ACHN (cell line): ENCODE measurements at regions not wholly inside any gene's neighbourhood (a gene's known extent, or its start where the extent isn't known, plus 50 kb on each side); places are given as distances from the start of the nearest gene placed in this dataset.
A peak's percentile ranks its signal among the peaks of the same experiment; 100 is the strongest.

Source experiments
- DNase-seq: peaks from one replicate; pipeline ENCODE4 v3.0.0-alpha.2; 2015
- in situ Hi-C: cut with HindIII; loops from 2 replicates; pipeline ENCODE4 v1.10.0; 2017; ENCODE audit warnings: low sequenced_read_pairs, low pct_ligation_motif_present, low pct_unique_long_range_greater_than_20kb

GRCh38 chr3:24591661-24592555, 97.3 kb upstream of the THRB start:
- no peak for DNase-seq
- in situ Hi-C loops = no loop called here

DNA sequence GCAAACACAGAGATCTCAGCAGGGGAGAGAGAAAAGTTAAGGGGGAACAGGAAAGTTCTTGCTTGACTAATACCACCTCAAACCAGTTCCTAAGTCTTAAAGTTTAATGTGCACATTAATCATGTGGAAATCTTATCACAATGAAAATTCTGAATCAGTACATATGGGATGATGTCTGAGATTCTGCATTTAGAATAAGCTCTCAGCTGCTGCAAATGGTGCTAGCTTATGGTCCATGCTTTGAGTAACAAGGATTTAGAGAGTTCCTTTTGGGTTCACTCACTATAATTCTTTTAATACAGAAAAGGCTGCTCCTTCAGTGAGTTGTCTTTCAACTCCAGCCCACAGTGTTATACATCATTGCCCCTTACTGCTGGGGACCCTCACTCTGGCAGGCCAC, 99.5 kb upstream of the THRB start:
- in situ Hi-C loops = no loop called here
- no peak for DNase-seq

DNA sequence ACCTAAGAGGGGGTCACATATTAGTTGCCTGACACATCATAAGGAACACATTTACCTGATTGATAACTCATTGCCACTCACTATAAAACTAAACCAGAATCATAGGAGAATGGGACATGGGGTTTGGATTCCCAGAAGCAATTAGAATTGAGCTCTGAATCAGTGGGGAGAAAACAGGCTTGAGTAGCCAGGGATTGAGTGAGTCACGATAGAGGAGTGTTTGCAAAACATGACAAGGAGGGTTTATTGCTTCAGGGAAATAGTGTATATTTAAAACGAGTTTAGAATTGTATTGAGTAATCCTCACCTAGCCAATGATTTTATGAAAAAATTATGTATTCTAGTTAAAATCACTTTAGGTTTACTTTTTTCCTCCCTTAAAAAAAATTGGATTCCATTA, 101.1 kb upstream of the THRB start:
- DNase-seq = no peak
- in situ Hi-C loops = no loop called here

DNA sequence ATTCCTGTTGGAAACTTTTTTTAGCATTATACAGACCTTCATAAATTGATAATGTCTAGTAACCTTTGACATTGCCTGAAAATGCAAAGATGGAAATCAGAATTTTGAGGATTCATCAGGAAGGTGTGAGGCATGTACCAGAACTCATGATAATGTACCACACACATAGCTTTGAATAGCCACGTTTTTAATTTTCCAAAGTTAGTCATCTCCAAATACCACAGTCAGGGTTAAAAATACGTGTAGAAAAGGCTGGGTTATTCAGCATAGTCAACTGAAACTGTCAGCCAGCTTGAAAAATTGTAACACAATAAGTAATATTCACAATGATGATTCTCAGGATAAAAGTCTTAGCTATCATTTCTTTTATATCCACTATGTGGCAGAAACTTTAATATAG, 102.0 kb upstream of the THRB start:
- DNase-seq = no peak
- in situ Hi-C loops = no loop called here

DNA sequence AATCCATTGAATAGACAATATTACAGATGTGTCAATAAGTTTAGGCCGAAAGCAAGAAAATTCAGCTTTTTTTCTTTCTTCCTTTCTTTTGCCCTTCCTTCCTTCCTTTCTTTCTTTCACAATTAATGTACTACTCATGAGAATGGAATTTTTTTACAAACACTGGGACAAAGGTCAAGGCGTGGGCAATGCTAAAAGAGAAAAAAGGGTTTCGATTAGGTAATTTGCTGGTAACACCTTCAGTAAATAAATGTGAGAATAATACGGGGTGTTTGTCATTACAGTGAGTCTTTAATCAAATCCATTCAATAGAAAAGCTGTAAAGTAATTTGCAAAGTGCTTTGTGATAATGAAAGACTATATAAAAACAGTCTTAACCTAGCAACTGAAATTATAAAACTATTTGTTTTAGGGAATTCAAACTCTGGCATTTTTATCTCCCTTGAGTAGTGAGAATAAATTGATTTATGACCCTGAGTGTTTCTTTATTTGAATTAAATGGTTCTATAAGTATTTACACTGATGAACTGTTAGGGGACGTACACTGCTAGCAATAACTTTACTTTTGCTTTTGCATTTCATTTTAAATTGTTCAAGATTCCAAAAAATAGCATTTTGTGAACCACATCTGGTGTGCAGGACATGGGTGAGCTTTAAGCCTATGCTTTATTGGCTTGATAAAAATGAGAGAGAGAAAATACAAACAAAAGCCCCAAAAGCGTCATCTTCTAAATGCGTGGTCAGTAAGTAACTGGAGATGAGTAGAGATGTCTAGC, 104.2 kb upstream of the THRB start:
- DNase-seq = peak; percentile 4
- in situ Hi-C loops = no loop called here

- in situ Hi-C loops = no loop called here
- DNase-seq = no peak
Observed at GRCh38 chr3:24601066-24601939, 106.7 kb upstream of the THRB start.

GRCh38 chr3:24604215-24604614, 109.6 kb upstream of the THRB start:
- in situ Hi-C loops = no loop called here
- no peak for DNase-seq

GRCh38 chr3:24605511-24606028, 110.9 kb upstream of the THRB start:
- in situ Hi-C loops = no loop called here
- DNase-seq = no peak

DNA sequence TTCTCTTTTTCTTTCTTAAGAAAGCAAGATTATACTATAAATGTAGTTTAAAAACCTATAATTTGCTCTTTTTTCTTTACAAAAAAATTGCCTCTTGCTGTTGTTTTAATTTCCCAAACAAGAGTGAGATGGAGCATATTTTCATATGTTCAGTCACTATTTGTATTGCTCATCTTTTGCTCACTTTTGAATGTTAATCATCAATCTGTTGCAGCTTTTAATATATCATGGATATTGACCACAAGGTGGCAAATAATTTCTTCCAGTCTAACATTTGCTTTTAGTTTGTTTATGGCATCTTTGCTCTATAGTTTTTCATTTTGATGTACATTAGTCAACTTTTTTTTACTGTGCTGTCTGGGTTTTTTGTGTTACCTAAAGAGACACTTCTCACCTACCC, 112.6 kb upstream of the THRB start:
- in situ Hi-C loops = no loop called here
- DNase-seq = no peak

GRCh38 chr3:24608701-24609390, 114.2 kb upstream of the THRB start:
- DNase-seq = no peak
- in situ Hi-C loops = no loop called here

GRCh38 chr3:24614359-24614758, 119.7 kb upstream of the THRB start:
- in situ Hi-C loops = no loop called here
- DNase-seq = no peak

DNA sequence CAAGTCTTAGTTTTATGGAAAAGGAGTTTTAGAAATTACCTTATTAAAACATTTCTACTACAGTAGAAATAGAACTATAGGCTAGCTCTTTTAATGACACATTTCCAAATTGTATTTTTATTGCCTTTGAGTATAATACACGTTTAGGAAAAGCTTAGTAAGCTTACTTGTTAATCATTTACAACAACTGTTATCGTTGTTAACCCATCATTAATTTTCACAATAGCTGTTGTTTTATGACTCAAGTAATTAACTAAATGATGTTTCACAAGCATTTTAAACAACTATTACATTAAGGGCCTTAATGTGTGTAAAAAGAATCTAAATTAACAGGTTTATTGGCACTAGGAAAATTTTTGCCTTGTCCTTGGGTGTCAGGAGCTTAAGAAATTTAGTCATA, 120.5 kb upstream of the THRB start:
- in situ Hi-C loops = no loop called here
- no peak for DNase-seq

DNA sequence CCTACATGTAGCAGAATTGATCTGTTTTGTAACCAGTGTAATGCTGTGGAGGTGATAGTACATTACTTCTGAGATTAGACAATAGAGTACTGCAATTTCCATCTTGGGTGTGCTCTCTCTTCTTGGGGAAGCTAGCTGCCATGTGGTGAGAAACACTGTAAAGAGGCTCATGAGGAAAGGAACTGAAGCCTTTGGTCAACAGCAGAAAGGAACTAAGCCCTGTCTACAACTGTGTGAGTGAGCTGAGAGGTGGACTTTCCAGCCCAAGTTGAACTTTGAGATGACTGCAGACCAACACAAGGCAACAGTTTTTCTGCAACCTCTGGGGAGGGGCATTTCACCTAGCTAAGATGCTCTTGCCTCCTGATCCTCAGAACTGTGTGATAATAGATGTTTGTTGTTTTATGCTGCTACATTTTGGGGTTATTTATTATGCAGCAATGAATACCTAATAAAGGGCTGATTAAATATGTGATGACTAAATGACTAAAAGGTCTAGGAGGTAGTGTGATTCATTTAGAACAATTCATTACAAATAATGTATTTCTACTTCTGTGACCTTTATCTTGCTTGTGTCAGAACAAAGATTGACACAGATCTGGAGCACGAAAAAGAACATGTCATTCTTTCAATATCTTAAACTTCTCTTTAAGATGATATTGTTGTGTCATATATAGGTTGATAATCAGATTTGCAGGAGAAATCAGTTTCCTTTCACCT, 121.6 kb upstream of the THRB start:
- no peak for DNase-seq
- in situ Hi-C loops = no loop called here

- in situ Hi-C loops = no loop called here
- no peak for DNase-seq
Observed at GRCh38 chr3:24622138-24622537, 127.5 kb upstream of the THRB start.

GRCh38 chr3:24622696-24623225, 128.1 kb upstream of the THRB start:
- no peak for DNase-seq
- in situ Hi-C loops = no loop called here

DNA sequence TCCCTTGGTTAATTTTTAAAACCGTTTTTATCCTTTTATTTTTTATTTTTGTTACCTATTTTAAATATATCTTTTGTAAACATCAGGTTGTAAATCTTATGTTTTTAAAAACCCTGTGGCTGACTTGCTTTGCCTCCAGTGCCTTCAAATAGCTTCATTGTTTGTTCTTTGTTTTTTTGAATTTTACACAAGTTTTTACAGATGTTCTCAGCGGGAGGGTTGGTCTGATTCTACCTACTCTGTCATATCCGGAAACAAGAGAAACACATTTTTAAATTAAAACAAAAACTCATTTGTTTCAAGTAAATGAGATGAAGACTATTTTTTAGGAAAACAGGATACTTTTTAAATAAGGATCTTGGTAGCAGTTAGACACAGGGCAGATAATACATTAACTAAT, 129.0 kb upstream of the THRB start:
- no peak for DNase-seq
- in situ Hi-C loops = no loop called here

- in situ Hi-C loops = no loop called here
Observed at GRCh38 chr3:24624938-24625681, 130.5 kb upstream of the THRB start.

More at GRCh38 chr3:24624938-24625681, 130.5 kb upstream of the THRB start:
- DNase-seq = no peak
